ENCODE measurements at regions not wholly inside any gene's neighbourhood (a gene's known extent, or its start where the extent isn't known, plus 50 kb on each side); places are given as distances from the start of the nearest gene placed in this dataset.

DNA sequence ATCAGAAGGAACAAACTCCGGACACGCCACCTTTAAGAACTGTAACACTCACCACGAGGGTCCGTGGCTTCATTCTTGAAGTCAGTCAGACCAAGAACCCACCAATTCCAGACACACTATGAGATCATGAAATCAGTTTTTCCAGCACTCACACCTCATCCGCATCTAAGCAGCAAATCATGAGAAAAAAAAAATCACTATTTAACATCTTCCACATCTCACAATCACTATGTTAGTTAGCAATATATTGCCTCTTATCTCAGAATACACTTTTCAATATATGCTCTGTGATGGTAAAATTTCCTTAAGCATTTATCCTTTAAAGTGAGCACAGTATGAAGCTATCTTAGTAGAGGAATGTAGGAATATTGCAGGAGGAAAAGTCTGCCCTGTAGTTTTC is 328.7 kb downstream of the FAM181B start:
- TF ChIP-seq CTCF (IDR thresholded peaks at IDR 0.05 in 4 of 5, conservative IDR thresholded peaks at IDR 0.05 in 1 of 5) (no peak), POLR2A (IDR thresholded peaks at IDR 0.05) (no peak)

Measured in gastrocnemius medialis (tissue), 4 donors.